ENCODE measurements at regions not wholly inside any gene's neighbourhood (a gene's known extent, or its start where the extent isn't known, plus 50 kb on each side); places are given as distances from the start of the nearest gene placed in this dataset.

GRCh38 chr1:17877316-17877715 is 122.2 kb downstream of the ACTL8 start:
- DNase-seq: no peak

GRCh38 chr1:17877896-17878295 is 122.8 kb downstream of the ACTL8 start:
- DNase-seq: no peak

- DNase-seq: no peak
Measured at GRCh38 chr1:17878837-17879236, 123.7 kb downstream of the ACTL8 start.

GRCh38 chr1:17880449-17880848 is 125.3 kb downstream of the ACTL8 start:
- no peak for DNase-seq

GRCh38 chr1:17881761-17882160 is 126.6 kb downstream of the ACTL8 start:
- no peak for DNase-seq

GRCh38 chr1:17883136-17883535 is 128.0 kb downstream of the ACTL8 start:
- DNase-seq: no peak

DNA sequence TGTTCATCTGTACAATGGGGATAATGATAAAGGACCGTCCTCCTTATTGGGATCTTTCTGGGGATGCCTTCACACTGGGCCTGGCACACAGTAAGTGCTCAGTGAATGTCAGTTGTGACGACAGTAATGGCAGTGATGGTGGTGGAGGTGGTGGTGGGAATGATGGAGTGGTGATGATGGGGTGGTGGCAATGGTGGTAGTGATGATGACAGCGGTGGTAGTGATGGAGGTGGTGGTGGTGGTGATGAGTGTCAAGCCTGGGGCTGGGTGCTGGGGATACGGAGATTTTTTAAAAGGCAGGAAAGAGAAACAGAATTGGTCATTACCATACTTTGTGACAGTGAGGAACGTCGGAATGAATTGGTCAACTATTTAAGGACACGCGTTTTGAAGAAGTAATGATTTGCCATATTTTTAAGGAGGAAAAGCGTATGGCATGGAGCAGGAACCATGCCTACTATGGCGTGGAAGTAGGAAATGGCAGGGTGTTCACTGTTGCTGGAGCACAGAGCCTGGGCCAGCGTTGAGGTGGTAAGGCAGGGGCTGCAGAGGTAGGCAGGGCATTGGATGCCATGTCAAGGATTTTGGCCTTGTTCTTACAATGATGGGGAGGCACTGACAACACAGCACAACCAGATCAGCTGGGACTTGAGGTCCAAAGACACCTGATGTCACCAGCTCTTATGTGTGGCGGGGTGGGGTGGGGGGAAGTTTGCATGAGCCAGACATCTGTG is 128.7 kb downstream of the ACTL8 start:
- no peak for DNase-seq

DNA sequence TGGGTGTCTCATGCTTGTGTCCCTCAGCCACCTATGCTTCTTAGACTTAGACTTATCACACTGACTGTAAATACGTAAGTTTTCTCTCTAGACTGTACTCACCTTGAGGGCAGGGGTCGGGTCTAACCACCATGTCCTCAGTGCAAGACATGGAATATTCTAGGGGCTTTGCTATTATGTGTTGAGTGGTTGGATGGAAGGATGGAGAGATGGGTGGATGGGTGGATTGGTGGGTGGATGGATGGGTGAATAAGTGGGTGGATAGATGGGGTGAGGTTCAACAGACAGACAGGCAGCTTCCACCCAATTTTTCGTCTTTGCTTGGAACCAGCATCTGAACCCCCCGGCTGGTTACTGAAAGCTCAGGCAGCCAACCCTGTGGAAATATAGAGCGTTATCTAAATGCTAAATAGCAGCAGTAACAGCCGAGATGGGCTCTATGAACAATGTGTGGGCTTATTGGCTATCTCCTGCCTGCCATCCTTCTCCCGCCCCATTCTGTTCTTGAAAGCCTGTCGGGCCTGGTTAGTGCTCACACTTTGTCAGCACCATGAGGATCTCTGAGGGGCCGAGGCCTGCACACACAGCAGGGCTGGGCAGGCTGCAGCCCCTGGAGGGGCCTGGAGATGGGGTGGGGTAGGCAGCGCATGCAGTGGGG is 130.7 kb downstream of the ACTL8 start:
- no peak for DNase-seq

- no peak for DNase-seq
Measured at GRCh38 chr1:17886386-17886785, 131.3 kb downstream of the ACTL8 start.

- no peak for DNase-seq
Measured at GRCh38 chr1:17886838-17887441, 131.8 kb downstream of the ACTL8 start.

- no peak for DNase-seq
Measured at GRCh38 chr1:17887661-17888371, 132.7 kb downstream of the ACTL8 start.

DNA sequence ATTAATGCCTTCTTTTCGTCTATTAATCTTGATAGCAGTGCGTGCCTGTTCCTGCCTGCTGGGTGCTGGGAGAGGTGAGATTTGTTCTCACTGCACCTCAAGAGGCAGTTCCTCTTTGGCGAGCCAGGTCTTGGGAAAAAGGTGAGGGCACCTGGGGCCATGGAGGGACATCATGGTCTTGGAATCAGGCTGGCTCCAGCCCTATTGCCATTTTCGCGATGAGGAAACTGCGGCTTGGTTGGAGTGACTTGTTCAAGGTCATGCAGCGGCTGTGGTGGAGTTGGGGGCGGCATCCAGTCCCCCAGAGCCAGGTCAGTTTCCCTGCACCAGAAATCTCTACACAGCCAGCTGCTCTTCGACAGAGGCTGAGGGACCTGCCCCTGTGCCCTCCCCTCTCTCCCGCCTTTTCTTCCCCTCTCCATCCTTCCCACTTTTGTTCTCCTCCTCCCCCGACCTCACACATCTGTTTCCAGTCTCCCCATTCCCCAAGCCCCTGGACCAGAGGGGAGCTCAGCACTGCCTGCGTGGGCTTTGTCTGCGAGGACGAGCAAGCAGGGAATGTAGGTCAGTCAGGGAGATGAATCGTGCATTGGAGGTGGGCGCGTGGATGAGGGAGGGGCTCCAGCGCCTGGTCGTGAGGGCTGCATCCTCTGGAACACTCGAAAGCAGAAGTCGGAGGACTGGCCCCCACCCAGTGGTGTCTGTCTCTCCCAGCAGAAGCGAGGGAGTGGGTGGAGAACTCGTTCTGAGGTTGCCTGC is 135.1 kb downstream of the ACTL8 start:
- no peak for DNase-seq

DNA sequence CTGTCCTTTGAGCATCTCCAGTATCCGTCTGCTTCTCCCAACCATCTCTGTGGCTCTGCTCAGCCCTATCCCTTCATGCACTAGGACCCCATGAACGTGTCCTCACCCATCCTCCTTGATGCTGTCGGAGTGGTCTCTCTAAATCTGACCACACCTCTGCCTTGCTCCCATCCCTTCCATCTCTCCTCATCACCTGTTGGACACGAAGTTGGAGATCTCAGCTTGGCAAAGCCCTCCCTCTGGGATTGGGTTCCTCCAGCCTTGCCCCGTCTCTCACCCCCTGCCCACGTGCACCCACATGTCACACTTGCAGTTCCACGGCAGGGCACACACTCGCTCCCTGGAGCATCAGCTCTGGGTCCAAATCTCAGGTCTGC is 135.7 kb downstream of the ACTL8 start:
- no peak for DNase-seq

DNA sequence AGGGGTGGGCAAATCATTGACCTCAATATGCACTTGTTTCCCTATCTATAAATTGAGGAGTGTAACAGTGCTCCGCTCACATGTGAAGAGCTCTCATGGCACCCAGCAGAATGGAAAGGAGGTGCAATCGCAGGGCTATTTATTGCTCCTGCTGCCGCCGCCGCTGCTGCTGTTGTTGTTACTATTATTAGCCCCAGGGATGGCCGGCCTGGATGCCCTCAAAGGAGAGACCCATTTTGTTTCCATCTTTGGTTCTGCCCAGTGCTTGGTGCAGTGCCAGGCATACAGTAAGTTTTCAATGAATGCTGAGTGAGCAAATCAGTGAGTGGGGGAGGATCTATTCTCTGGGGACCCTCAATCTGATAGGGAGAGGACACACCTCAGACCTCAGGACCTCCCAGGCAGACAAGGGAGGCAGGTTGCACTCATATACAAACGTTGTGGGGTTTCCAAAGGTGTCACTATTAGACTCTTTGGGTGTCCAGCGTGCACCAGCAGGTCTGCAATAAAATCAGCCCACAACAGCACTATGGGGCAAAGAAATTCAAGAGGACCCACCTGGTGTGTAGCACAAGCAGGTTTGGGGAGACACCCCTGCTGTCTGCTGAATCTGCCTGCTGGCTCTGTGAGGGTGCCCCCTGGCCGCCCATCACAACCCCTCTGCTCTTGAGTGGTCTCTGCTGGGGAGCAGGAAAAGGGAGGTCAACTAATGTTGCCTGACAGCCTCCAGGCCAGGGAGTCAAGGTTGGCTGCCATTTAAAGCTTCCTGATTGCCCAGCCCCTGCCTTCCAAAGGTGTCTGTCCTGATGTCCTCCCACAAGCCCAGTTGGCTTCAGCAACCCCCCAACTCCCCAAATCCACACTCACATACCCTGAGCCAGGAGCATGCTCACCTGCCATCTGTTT is 136.3 kb downstream of the ACTL8 start:
- no peak for DNase-seq

DNA sequence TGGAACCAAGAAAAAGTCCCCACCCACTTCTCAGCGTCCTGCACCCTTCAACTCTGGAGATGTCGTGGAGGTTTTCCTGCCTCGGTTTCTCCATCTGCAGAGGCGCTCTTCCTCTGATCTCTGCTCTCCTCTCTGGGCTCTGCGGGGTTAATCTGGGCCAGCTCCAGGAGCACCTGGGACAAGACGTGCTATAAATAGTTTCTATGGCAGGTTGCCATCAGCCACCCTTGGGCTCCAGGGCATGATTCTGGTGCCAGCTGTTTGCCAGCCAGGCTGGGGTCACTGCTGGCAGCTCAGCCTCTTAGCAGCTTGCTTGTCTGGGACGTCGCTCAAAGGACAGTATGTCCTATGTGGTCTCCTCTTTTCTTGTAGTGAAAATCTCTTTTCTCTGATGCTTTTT is 137.1 kb downstream of the ACTL8 start:
- no peak for DNase-seq

- DNase-seq: no peak
Measured at GRCh38 chr1:17892851-17893250, 137.7 kb downstream of the ACTL8 start.

- DNase-seq: no peak
Measured at GRCh38 chr1:17893891-17894631, 138.9 kb downstream of the ACTL8 start.

- DNase-seq: no peak
Measured at GRCh38 chr1:17895401-17895800, 140.3 kb downstream of the ACTL8 start.

- DNase-seq: no peak
Measured at GRCh38 chr1:17895986-17896385, 140.9 kb downstream of the ACTL8 start.

- no peak for DNase-seq
Measured at GRCh38 chr1:17903386-17903785, 148.3 kb downstream of the ACTL8 start.

DNA sequence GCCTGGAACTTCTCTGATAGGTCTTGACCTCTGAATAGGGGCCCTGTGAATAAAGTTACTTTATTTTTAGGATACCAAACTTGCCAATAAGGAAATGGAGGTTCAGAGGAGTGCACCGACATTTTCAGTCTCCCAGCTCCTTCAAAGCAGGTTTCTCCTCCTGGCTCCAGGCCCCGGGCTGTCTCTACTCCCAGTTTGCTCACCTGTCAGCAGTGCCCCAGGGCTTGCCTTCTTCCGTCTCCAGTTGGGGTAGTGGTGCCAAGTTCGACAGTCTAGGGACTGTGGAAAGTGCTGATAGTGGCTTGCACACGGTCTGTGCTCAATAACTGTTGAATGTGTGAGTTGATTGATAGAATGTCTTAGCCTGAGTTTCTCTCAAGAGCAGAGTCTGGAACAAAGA is 149.2 kb downstream of the ACTL8 start:
- no peak for DNase-seq
